Astrocyte of the cerebellum (primary cell): ENCODE measurements at regions not wholly inside any gene's neighbourhood (a gene's known extent, or its start where the extent isn't known, plus 50 kb on each side); places are given as distances from the start of the nearest gene placed in this dataset.
"Not testable (repeated sequence)": the region's sequence is repeated elsewhere in the genome, so short reads cannot be mapped to it uniquely, and the experiment has no call there.

ENCODE experiments used
- DNase-seq: peaks from one replicate; pipeline ENCODE4 v3.0.0-alpha.2; 2011; ENCODE audit warnings: low read depth
- H3K4me3 ChIP-seq: 2 replicates; pipeline ENCODE4 v1.5.1; 2011; ENCODE audit warnings: mild to moderate bottlenecking, low read depth, low read length, moderate library complexity
- in situ Hi-C: cut with HindIII; loops from 2 replicates; pipeline ENCODE4 v1.10.0; 2017; ENCODE audit warnings: low sequenced_read_pairs
- TF ChIP-seq, protein P1 (sequence below): IDR thresholded peaks from 2 replicates; pipeline ENCODE4 v1.5.1; 2012; ENCODE audit warnings: low read length, low read depth, moderate library complexity, mild to moderate bottlenecking; ENCODE audit errors: missing control alignments

DNA sequence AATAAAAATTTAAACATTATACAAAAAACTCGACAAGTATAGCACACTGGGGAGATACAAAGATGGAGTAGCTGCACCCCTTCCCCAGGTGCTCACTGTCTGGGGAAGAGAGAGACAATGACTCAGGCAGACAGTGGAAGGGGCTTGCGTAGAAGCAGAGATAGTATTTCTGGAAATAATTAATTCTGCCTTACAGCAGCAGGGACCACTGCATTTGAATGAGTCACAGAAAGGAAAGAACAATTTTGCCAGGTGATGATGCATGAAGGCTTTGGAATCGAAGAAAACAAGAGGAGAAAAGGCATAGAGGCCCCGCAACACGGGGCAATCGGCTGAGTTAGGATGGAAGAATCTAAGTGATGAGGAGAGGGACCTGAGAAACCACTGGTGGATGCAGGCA, 447.4 kb downstream of the EFNB2 start:
- TF ChIP-seq, protein P1, sequence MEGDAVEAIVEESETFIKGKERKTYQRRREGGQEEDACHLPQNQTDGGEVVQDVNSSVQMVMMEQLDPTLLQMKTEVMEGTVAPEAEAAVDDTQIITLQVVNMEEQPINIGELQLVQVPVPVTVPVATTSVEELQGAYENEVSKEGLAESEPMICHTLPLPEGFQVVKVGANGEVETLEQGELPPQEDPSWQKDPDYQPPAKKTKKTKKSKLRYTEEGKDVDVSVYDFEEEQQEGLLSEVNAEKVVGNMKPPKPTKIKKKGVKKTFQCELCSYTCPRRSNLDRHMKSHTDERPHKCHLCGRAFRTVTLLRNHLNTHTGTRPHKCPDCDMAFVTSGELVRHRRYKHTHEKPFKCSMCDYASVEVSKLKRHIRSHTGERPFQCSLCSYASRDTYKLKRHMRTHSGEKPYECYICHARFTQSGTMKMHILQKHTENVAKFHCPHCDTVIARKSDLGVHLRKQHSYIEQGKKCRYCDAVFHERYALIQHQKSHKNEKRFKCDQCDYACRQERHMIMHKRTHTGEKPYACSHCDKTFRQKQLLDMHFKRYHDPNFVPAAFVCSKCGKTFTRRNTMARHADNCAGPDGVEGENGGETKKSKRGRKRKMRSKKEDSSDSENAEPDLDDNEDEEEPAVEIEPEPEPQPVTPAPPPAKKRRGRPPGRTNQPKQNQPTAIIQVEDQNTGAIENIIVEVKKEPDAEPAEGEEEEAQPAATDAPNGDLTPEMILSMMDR, result no peak
- DNase-seq, result peak; percentile 53
- in situ Hi-C loops, result no loop called here

DNA sequence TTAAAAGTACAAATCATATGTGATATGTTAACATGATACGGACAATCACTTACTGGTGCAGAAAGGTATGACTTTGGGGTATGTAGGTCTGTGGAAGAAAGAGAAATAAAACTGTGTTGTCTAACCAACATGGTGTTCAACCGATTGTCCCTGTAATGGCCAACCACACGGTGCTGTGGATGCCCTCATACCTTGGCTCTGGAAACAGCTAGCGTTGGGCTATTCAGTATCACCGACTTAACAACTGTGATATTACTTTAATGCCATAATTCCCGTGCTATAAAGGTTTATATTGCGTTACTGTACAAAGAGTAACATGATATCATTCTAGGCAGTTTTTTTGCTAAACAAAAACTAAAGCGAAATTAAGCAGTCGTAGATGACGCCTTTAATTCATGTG, 448.3 kb downstream of the EFNB2 start:
- no peak overlapping the region for H3K4me3 ChIP-seq
- in situ Hi-C loops, result no loop called here
- DNase-seq, result no peak
- TF ChIP-seq, protein P1, result no peak

More for the DNA sequence above, 447.4 kb downstream of the EFNB2 start:
- H3K4me3 ChIP-seq, result no peak overlapping the region

DNA sequence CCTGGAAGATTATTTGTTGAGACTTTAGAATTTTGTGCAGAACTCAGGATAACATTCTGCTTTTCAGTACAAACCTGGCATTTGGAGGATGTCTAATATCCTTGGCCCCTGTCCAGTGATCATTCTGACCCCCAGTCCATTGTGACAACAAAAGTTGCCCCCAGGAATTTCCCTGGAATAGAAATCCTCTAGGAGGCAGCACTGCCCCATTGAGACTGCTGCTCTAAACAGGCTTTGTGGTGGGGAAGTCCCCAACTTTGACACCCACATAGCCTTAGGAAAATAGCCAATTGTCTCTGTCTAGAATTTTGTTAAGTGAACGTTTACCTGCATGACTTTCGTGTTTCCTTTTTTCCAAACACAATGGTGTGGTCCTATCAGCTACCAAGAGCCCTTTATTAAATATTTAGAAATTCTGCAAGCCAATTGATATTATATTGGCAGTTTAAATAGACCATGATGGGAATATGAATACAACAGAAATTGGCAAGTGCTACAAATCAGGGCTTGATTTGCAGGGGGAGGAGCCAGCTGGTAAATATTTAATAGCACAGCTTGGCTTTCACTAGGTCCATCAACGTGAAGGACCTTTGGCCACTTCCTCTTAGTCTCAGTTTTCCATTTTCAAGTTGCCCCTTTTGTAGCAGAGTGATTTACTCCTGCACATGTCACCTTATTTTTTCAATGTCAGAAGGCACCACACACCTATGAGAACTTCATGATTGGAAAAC, 451.7 kb downstream of the EFNB2 start:
- H3K4me3 ChIP-seq, result no peak overlapping the region
- TF ChIP-seq, protein P1, result peak; percentile 61
- no peak for DNase-seq
- in situ Hi-C loops, result no loop called here

DNA sequence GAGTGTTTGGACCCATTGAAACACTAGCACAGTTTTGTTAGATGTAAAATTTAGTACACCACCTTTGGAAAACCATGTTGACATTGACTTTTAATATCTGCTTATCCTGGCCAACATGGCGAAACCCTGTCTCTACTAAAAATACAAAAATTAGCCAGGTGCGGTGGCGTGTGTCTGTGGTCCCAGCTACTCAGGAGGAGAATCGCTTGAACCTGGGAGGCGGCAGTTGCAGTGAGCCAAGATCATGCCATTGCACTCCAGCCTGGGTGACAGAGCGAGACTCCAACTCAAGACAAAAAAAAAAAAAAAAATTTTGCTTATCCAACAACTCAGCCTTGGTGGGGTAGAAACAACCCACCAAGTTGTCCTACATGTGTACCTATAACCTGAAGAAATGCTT, 454.2 kb downstream of the EFNB2 start:
- DNase-seq, in situ Hi-C loops, H3K4me3 ChIP-seq: not testable (repeated sequence)

DNA sequence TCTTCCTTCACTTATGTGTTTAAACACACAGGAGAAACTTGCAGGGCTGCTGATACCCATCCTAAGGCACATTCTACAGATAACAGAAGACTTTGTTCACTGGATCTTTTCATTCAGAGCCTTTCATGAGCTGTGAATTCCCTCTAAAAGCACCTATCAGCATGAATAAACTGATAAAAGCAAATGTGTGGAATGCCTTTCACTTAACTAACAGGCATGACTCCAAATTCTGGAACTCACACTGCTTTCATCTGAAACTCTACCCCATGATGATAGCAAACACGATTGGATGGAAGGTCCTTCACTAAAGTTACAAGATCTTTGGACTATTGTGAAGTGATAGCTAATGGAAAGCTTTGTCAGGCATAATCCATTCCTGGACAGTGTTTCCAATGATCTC, 457.3 kb downstream of the EFNB2 start:
- TF ChIP-seq, protein P1, result no peak
- peak; percentile 23 for DNase-seq
- H3K4me3 ChIP-seq, result no peak overlapping the region
- in situ Hi-C loops, result no loop called here

DNA sequence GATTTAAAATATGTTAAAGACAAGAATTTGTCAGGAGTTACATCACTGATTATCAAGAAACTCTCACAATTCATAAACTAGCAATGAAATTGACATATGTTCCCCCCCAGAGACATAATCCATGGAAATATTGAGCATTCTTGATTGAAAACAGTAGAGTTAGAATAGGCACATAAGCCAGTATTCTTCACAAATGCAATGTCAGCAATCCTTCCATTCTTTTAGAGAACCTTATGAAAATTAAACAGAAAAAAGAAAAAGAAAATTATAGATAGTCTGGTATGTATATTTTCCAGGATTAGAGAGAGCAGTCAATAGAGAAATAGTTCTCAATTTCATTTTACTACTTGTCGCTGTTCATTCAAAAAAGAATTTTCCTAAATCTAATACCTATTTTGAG, 458.4 kb downstream of the EFNB2 start:
- DNase-seq, result no peak
- in situ Hi-C loops, result no loop called here

DNA sequence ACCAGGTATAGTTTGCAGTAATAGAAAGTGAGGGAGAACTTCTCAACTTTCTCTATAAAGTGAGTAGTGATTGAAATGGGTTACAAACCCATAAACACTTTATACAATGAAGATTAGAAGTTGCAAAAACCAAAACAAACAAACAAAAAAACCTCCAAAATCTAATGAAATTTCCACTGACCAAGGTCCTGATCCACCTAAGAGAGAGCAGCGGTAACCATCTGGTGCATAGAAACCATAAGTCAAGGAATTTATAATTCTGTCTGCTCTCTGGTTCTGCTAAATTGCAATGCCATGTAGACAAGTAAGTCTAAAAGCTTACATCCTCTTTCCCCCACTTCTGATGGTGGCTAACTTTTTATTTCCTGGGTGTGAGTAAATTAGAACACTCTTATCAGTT, 463.4 kb downstream of the EFNB2 start:
- DNase-seq, result no peak
- TF ChIP-seq, protein P1, result no peak
- H3K4me3 ChIP-seq, result no peak overlapping the region
- in situ Hi-C loops, result no loop called here

More for the DNA sequence above, 458.4 kb downstream of the EFNB2 start:
- TF ChIP-seq, protein P1, result no peak
- no peak overlapping the region for H3K4me3 ChIP-seq
